OCI-LY7 (cell line): ENCODE measurements at regions not wholly inside any gene's neighbourhood (a gene's known extent, or its start where the extent isn't known, plus 50 kb on each side); places are given as distances from the start of the nearest gene placed in this dataset.

Experiments
- EZH2phosphoT487 ChIP-seq: fragments of 200-600 bp; sonication (generic); IDR thresholded peaks from 2 replicates; pipeline ENCODE4 v1.6.1; 2018; ENCODE audit warnings: low read depth, borderline replicate concordance, mild to moderate bottlenecking, mixed run types, antibody characterized with exemption, low read length, moderate library complexity, mixed read lengths
- TF ChIP-seq, protein P1 (sequence below): fragments of 200-600 bp; sonication (generic); conservative IDR thresholded peaks from 2 replicates; pipeline ENCODE4 v1.5.1; 2014; ENCODE audit warnings: mild to moderate bottlenecking, antibody characterized with exemption, low read length, moderate library complexity, mixed read lengths

DNA sequence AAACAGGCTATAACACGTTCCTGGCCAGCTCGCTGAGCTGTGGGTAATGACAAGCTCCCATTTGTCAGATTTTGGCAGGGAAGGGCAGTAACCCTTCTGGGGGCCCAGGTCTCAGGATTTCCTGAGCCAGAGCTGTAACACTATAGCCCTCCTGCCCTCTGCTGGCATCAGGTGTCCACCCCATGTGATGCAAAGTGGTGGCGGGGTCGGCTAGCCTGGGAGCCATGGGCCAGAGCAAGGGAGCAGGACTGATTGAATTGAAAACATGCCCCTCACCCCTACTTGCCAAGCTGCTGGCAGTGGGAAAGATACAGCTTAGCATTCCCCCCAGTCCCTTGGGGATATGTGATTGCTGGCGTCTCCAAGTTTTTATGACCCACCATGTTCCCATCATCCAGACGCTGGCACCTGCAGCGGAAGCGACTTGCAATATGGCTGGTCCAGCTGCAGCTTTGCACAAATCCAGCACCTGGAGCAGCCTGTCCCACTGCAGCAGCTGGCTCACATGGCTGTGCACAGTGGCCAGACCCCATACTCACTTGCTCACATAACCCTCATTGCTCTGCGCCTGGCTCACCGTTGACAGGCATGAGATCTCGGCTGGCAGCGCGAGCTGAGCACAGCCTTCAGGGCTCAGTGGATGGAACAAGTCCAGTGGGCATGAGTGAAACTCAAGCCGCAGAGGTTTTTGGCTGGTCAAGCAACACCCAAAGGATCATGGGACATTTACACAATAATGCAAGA is 1147.8 kb downstream of the JRKL start:
- TF ChIP-seq, protein P1, sequence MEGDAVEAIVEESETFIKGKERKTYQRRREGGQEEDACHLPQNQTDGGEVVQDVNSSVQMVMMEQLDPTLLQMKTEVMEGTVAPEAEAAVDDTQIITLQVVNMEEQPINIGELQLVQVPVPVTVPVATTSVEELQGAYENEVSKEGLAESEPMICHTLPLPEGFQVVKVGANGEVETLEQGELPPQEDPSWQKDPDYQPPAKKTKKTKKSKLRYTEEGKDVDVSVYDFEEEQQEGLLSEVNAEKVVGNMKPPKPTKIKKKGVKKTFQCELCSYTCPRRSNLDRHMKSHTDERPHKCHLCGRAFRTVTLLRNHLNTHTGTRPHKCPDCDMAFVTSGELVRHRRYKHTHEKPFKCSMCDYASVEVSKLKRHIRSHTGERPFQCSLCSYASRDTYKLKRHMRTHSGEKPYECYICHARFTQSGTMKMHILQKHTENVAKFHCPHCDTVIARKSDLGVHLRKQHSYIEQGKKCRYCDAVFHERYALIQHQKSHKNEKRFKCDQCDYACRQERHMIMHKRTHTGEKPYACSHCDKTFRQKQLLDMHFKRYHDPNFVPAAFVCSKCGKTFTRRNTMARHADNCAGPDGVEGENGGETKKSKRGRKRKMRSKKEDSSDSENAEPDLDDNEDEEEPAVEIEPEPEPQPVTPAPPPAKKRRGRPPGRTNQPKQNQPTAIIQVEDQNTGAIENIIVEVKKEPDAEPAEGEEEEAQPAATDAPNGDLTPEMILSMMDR, result no peak
- TF ChIP-seq EZH2phosphoT487, result no peak
